ENCODE measurements at regions not wholly inside any gene's neighbourhood (a gene's known extent, or its start where the extent isn't known, plus 50 kb on each side); places are given as distances from the start of the nearest gene placed in this dataset.

GRCh38 chr10:111356571-111356970, 279.7 kb downstream of the ADRA2A start:
- H3K27me3 ChIP-seq: peaks cover 0 to 19% of the 10 kb centered on the region in 2 donors
- H3K4me1 ChIP-seq: no peaks in the 10 kb centered on the region
- intact Hi-C loops (cut with DNase I): no loop called here
- no peak for TF ChIP-seq CTCF (IDR thresholded peaks at IDR 0.05)
- no peaks in the 10 kb centered on the region for H3K9me3 ChIP-seq
- no peaks in the 10 kb centered on the region for H3K36me3 ChIP-seq
- ATAC-seq (no peak), DNase-seq (no peak)
- no peak overlapping the region for H3K4me3 ChIP-seq
- H3K27ac ChIP-seq: no peak overlapping the region

- H3K4me3 ChIP-seq: no peak overlapping the region
- no peak for ATAC-seq
- intact Hi-C loops (cut with DNase I): no loop called here
- no peak overlapping the region for H3K27ac ChIP-seq
- no peaks in the 10 kb centered on the region for H3K4me1 ChIP-seq
- no peaks in the 10 kb centered on the region for H3K36me3 ChIP-seq
- H3K9me3 ChIP-seq: no peaks in the 10 kb centered on the region
- peaks cover 0 to 14% of the 10 kb centered on the region in 2 donors for H3K27me3 ChIP-seq
- no peak for TF ChIP-seq CTCF (IDR thresholded peaks at IDR 0.05)
- DNase-seq: no peak
Measured at GRCh38 chr10:111357859-111358258, 281.0 kb downstream of the ADRA2A start.

GRCh38 chr10:111360260-111360925, 283.6 kb downstream of the ADRA2A start:
- peak in 1 of 2 donors; percentile 27 for TF ChIP-seq CTCF (IDR thresholded peaks at IDR 0.05)
- intact Hi-C loops (cut with DNase I): no loop called here
- DNase-seq: peak in 3 of 4 donors; percentile 8 to 50 (median 32)
- no peaks in the 10 kb centered on the region for H3K36me3 ChIP-seq
- H3K27ac ChIP-seq: no peak overlapping the region
- no peaks in the 10 kb centered on the region for H3K9me3 ChIP-seq
- H3K4me3 ChIP-seq: no peak overlapping the region
- ATAC-seq: peak; percentile 93
- peaks cover 0 to 13% of the 10 kb centered on the region in 2 donors for H3K27me3 ChIP-seq
- no peaks in the 10 kb centered on the region for H3K4me1 ChIP-seq

- H3K27me3 ChIP-seq: no peaks in the 10 kb centered on the region
Measured at GRCh38 chr10:111367531-111367930, 290.7 kb downstream of the ADRA2A start.

GRCh38 chr10:111370101-111370500, 293.3 kb downstream of the ADRA2A start:
- Histone ChIP-seq H3K27me3 (no peaks in the 10 kb centered on the region), H3K27ac (no peak overlapping the region), H3K36me3 (no peaks in the 10 kb centered on the region), H3K4me3 (no peak overlapping the region), H3K4me1 (no peaks in the 10 kb centered on the region), H3K9me3 (no peaks in the 10 kb centered on the region)
- no peak for TF ChIP-seq CTCF (IDR thresholded peaks at IDR 0.05)
- ATAC-seq (no peak), DNase-seq (no peak)
- intact Hi-C loops (cut with DNase I): no loop called here

More at GRCh38 chr10:111367531-111367930, 290.7 kb downstream of the ADRA2A start:
- Histone ChIP-seq H3K27ac (no peak overlapping the region), H3K4me3 (no peak overlapping the region), H3K36me3 (no peaks in the 10 kb centered on the region), H3K4me1 (no peaks in the 10 kb centered on the region), H3K9me3 (no peaks in the 10 kb centered on the region)
- TF ChIP-seq CTCF (IDR thresholded peaks at IDR 0.05): no peak
- ATAC-seq (no peak), DNase-seq (no peak)
- intact Hi-C loops (cut with DNase I): no loop called here
